H1 (cell line): ENCODE measurements at regions not wholly inside any gene's neighbourhood (a gene's known extent, or its start where the extent isn't known, plus 50 kb on each side); places are given as distances from the start of the nearest gene placed in this dataset.

Experiments
- CTCF ChIP-seq, 3 experiments: IDR thresholded peaks; 1 replicate in 2 of 3; 2 replicates in 1 of 3; pipeline versions ENCODE4 v1.5.1 to v1.6.1; 2011; ENCODE audit warnings: low read length in 3 of 3, mild to moderate bottlenecking in 3 of 3, inconsistent platforms in 2 of 3, low read depth in 1 of 3, moderate library complexity in 1 of 3; ENCODE audit not compliant: insufficient read depth in 1 of 3; ENCODE audit errors: control extremely low read depth in 1 of 3
- EZH2 ChIP-seq: fragments of 200-600 bp; sonication (generic); IDR thresholded peaks from 2 replicates; pipeline ENCODE4 v1.7.1; 2012; ENCODE audit warnings: low read depth, mild to moderate bottlenecking, moderate library complexity, low read length, inconsistent platforms; ENCODE audit not compliant: severe bottlenecking
- GTF2F1 ChIP-seq: IDR thresholded peaks from 2 replicates; pipeline ENCODE4 v1.6.1; 2012; ENCODE audit warnings: low read depth, low read length, improper control_type of control experiment, borderline replicate concordance
- NANOG ChIP-seq: IDR thresholded peaks from 2 replicates; pipeline ENCODE4 v1.6.1; 2011; ENCODE audit warnings: low read length, low read depth, mild to moderate bottlenecking, inconsistent platforms; ENCODE audit not compliant: insufficient read depth, poor library complexity, severe bottlenecking
- POLR2AphosphoS5 ChIP-seq: IDR thresholded peaks from 2 replicates; pipeline ENCODE4 v1.6.1; 2011; ENCODE audit warnings: low read depth, low read length
- TAF1 ChIP-seq: IDR thresholded peaks from 2 replicates; pipeline ENCODE4 v1.6.1; 2011; ENCODE audit warnings: mild to moderate bottlenecking, low read depth, low read length

DNA sequence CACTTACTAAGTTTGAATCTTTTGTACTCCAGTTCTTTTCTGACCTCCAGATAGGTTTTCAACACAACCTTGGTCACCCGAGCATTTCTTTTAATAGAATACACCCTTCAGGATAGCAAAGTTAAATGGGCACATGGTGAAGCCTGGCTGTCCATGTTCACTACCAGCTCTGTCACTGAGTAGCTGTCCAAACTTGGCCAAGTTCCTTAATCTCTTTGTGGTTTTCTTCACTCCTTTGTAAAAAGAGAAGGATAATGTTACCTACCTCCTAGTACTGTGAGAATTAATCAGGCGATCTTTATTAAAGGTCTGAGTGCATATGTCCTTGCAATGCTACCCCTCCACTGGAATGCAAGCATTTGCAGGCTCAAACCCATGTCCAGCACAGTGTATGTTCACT is 128.1 kb upstream of the PTPRZ1 start:
- TF ChIP-seq EZH2 = no peak
- no peak for TF ChIP-seq CTCF (IDR thresholded peaks at IDR 0.05; ENCODE audit: control extremely low read depth in 1 of 3, insufficient read depth in 1 of 3, low read depth in 1 of 3, low read length in 3 of 3)
- TF ChIP-seq TAF1 = no peak
- TF ChIP-seq NANOG = no peak
- no peak for TF ChIP-seq POLR2AphosphoS5
- TF ChIP-seq GTF2F1 = no peak
